ENCODE measurements at regions not wholly inside any gene's neighbourhood (a gene's known extent, or its start where the extent isn't known, plus 50 kb on each side); places are given as distances from the start of the nearest gene placed in this dataset.
"Not testable (repeated sequence)": the region's sequence is repeated elsewhere in the genome, so short reads cannot be mapped to it uniquely, and the experiment has no call there.

DNA sequence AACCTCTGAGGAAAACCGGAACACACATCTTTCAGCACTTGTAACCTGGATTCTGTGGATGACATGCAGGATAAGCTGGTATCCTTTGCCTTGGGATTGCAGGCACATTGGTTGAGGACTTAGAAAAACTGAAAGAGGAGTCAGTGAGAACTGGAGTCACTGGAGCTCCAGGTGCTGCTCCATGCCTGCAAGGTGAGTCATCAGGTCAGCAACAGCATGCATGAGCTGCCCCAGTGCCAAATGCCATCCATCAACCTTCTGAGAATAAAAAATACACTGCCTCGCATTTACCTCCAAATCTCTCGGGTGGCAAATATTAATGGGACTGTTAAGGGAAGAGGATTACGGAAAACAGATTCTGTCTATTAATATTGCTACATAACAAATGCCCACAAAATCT, 729.1 kb downstream of the NTRK3 start:
- DNase-seq: no peak

DNA sequence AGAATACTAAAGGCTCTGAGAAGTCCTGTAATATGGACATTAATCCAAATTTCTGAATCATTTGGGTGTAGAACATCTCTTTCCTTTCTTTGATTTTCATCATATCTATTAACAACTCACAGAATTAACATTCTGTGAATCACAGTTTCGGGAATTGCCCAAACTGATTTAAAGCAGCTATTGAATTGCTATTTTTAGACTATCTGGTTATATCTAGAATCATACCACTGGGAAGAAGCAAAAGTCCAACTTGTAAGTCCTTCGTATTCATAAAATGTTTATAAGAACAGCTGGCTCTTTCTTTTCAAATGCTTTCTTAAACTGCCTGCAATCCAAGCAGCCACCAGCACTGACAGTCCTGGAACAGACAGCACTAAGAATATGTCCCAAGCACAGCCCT, 733.0 kb downstream of the NTRK3 start:
- DNase-seq: no peak

DNA sequence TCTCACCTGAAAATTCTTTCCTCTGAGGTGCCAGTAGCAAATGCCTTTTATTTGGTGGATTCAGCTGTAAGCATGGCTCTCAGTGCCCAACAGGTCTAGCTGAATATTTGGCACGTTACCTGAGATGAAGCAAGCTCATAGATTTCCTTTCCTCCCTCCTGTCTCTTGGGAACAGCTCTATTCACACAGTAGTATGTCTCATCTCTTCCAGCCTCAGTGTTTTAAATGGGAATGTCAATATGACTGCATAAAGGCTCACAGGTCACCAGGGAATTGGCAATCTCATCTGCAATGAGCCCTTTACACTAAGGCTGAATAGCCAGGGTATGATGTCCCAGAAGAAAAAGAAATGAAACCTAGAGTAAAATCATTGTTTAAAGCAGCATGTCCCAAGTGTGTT, 733.5 kb downstream of the NTRK3 start:
- DNase-seq: no peak

DNA sequence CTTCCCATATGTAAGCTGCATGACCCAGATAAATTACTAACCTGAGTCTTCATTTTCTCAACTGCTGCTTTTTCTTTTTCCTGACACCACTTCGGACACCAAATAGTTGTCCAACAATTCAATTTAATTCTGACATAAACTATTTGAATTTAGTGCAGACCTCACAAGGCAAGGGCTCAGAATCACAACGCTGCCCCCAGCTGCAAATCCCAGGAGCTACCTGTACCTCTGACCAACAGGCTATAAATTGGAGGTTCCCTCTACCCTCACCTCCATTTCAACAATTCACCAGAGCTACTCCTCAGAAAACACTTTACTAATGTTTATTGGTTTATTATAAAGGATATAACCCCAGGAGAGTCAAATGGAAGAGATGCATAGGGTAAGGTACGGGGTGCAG, 737.6 kb downstream of the NTRK3 start:
- DNase-seq: no peak

DNA sequence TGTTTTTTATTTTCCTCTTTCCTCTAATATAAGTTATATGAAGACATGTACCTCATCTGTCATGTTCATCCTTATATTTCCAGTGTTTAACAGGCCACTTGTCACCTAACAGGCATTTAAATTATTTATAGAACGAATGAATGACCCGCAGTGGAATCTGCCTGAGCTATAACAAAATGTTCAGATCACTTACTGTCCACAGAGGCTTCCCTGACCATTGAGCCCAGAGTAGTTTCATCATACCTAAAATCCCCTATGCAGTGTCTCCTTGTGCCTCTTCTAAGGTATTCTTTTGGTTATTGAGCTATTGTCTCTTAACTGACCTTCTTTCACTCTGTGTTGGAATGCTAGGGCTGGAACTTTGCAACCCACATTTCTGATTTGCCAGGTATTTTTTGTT, 748.5 kb downstream of the NTRK3 start:
- no peak for DNase-seq

DNA sequence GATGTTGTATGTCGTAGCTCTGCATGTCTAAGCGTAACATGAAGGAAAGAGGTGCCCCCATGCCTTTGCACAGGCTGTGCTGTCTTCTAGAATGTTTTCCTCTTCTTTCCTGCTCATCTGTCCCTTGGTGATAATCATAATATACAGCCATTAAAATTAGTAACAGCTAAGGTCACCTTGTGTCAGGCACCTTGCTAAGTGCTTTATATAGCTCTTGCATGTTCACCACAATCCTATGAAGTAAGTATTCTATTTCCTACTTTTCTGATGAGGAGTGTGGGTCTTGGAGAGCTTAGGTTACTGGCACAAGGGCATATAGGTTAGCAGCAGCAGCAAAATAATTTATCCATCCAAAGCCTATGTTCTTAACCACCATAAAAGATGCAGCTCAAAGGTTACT, 754.4 kb downstream of the NTRK3 start:
- DNase-seq: no peak

DNA sequence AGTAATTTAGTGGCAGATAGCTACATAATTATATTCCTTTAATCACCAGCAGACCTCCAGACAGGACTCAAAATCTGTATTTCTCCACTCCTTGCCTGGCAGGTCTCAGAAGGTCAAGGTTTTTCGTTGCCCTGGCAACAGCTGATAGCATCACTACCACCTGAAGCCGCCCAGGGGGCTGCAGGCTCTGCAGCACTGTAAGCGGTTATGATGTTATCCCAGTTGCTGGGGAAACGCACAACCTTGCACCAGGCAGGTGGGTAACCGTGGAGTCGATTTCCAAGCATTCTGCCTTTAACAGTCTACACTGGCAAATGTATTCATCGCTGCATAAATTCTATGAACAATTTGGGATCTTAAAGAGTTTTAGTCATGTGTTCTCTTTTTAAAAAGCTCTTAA, 756.3 kb downstream of the NTRK3 start:
- DNase-seq: no peak

DNA sequence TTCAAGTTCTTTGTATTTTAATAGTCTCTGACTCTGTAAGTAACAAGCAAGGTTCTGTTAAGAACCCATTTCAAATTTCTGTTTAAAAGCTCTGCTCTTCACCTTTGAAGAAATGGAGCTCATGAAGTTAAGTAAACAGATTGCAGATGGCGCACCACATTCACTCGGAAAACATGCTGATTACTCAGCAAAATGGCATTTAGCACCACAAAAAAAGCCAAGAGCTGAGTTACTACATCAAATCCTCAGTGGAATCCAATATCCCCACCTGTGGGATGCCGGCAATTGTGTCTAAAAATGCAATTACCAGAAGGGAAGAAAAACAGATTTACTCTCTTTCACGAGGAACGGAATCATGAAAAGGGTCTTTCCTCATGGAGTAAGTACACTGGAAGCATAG, 758.0 kb downstream of the NTRK3 start:
- no peak for DNase-seq

DNA sequence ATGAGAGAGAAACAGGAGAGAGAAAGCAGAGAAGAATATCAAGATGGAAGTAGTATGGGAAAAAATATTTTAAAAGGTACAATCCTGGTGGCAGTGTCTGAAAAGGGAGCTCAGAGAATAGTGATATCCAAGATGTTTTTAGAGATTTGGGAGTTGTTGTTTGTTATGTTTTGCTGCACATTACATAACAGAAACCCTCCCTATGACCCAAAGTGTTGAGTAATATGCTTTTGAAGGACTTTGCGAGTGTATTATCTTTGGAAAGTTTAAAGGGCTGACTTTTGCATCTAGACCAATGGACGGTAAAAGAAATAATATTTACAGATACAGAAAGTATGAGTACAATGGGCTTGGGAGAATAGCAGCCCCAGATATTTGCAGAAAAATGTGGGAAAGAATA, 759.7 kb downstream of the NTRK3 start:
- DNase-seq: no peak

DNA sequence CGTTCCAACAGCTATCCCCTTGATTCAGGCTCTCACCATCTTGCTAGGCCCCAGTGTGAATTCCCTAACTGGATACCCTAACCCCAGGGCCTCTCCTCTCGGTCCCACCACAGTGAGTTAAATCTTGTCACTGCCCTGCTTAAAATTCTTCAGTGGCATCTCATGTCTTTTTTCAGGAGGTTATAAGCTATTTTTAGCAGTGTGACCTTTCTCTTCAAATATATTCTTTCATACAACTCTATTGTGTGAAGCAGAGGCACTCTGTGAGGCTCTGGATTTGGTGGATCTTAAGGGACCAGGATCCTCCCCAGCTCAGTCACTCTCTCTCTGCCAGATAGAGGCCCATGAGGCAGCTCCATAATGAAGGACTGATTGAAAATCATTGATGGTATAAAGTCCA, 760.4 kb downstream of the NTRK3 start:
- DNase-seq: no peak

DNA sequence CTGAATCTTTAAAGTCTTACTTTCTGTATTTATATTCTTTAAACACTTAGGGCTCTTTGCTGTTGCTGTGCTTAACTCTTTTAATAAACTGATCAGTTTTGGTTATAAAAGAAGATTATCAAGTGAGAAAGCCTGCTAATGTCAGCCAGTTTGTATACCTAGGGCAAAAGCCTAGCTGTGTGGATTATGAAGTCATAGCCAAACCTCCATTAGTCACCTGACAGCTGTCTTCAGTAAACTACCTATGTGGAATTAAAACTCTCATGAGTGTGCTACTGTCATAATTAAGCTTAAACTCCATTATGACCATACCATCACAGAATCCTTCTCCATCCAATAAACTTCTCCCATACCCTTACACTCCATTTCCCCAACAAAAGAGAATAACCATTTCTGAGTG, 762.7 kb downstream of the NTRK3 start:
- DNase-seq: no peak

DNA sequence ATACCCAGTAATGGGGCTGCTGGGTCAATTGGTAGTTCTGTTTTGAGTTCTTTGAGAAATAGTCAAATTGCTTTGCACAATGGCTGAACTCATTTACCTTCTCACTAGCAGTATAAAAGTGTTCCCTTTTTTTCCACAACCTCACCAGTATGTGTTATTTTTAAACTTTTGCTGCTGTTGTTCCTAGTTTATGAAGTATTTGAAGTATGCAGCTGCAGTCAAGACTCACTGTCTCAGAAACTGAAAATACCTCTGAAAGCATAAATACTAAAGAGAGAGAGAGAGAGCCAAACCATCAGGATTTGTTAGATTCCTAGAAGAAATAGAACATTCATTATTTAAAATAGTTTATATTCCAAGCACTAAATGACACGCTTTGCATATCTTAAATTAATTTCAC, 764.2 kb downstream of the NTRK3 start:
- no peak for DNase-seq

DNA sequence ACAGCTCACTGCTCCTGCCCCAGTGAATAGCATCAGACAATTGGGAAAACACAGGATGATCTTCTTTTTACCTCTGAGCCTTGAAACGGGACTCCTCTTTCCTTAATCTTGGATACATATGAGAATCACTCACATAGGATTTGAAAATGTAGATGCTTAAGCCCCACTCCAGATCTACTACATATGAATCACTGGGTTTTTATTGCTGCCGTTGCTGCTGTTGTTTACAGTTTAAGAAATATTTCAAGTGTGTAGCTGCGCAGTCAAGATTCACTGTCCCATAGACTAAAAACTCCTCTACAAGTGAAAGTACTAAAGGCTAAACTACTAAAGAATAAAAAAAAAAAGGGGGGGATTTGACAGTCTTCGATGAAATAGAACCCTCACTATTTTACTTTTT, 765.9 kb downstream of the NTRK3 start:
- no peak for DNase-seq

DNA sequence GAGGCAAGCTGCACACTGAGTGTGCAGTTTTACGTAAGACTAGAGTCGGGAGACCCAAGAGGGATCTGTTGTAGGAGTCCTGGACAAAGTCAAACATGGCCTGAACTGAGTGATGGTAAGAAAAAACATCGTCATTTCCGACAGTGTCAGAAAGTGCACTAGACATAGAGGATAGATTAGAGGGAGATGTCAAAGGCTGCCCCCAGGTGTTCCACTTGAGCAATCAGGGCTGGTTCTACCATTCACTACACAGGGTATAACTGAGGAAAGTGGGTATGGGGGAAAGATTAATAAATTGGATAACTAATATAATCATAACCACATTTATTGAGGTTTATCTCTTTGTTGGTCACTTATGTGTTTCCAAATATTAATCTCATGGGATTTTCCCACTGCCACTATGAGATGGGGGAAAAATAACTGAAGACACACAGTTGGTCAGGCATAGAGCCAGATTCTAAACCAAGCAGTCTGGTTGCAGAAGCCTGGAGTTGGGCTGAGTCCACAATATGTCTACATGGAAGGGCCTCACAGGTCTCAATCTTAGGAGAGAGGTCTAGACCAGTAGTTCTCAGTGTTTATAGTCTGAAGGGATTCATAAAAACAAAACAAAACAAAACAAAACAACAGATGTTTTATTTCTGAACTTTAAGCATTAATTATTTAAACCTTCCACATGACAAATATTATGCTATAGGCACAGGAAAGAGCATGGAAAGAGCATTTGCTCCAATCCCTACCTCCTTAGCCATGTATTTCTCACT, 766.5 kb downstream of the NTRK3 start:
- DNase-seq: no peak

DNA sequence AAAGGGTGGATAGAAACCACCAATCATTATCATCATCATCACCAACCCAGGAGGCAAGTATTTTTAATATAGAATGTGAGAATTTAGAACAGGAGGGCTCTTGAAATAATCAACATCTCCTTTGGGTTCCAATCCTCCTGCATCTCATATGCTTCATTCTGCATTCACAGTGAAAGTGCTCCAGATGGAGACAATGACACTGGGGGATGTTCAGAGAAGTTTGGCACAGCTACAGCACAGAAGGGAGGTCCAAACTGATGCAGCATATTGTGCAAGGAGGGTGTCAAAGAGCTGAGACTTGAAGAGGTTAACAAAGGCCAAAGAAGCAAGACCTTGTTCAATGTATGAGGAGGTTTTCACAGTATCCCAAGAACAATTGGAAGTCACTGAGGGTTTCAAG, 767.1 kb downstream of the NTRK3 start:
- DNase-seq: no peak

DNA sequence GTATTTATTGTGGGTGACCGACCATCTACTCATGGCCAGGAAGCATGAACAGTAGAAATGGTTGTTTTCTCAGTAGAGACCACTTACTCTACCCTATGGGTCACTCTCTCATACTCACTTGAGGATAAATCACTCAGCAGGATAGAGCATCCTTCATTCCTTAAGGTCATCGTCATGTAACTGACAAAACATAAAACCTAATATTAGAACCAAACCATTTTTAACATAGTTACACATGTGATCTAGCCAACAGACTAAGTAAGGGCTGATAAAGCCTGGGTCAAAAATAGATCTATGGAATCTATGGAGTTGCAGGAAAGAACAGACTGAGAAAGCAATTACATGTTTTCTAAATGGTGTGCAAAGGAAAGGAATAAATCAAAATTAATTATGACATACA, 769.1 kb downstream of the NTRK3 start:
- DNase-seq: no peak

DNA sequence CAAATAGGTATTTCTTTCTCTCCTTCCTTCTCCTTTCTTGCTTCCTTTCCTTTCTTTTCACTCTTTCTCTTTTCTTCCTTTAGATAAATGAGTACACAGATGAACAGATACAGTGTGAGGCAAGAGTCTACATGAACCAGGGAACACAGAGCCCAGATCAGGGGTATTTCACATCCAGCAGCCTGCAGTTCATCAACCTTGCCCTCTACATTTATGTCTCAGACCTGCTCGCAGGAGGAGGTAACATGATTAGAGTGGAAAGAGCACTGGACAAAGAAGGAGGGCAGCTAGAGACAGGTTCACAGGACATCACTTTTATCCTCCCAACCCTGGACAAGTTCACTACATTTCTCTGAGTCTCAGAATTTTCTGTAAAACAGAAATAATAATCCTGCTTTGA, 773.1 kb downstream of the NTRK3 start:
- DNase-seq: no peak

DNA sequence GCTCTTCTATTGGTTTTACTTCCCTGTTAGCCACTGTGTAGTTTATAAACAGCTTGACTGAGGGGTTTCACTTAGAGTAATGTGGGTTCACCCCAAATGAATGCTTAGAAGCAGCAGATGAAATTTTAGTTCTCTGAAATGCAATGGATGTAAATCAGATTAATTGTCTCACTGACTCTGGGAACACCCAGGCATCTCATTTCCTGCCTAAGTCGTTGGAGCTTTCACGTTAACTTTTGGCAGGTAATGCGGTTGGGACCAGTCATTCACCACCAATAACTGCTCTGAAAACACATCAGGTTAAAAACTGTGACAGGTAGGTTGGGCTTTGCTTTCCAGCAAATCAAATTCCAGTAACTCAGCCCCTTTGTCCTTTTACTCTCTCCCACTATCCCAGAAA, 775.4 kb downstream of the NTRK3 start:
- no peak for DNase-seq

DNA sequence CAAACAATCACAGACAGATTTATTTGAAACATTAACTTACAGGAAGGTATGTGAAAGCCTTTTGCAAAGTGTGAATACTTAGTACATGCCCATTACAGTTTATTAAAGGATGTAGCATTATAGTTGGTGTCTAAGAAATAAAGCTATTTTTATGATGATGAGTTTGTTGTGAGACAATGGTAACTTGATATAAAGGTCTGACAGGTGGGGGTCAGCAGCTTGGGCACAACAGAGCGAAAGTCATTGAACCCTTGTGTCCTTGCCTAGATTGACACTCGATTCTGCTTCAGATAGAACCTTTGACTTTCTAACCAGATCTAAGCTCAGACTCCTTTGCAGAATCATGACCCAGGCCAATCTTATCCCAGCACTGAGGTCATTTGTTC, 777.9 kb downstream of the NTRK3 start:
- DNase-seq: no peak

DNA sequence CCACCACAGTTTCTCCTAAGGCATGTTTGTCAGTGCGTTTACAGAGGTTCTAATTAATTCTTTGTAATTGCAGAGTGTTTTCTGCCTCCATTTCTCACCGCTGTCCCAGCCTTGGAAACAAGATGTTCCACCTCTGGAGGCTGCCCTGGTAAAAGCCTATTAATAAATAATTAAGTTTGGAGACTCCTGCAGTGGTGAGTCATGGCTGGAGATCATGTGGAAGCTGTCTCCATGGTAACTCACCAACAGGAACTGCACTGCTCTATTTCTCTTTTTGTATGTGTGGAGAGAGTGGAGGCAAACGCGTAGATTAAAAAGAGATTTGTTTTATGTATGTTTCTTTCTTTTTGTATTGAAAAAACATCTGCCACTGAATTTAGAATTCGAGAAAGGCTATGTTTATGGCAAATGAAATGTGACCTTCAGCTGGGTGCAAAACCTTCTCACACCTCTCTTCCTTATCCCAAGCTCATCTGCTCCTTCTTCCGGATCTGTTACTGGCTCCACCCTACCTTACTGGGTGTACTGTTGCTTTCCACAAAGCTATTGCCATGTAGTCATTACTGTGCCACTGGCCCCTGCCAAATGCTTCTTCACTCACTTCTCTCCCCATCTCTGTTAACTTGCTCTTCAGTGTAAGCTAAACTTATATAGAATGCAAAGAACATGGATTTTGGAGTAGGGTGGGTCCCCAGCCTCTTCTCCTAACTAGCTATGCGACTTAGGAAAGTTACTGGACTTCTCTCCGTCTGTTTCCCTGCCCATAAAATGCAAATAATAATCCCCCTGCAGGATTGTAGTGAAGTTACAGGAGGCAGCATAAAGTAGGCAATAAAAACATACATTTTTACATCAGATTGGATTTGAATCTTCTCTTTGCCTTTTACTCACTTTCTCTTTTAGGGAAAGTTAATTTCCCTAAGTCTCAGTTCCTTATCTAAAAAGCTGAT, 778.5 kb downstream of the NTRK3 start:
- no peak for DNase-seq

DNA sequence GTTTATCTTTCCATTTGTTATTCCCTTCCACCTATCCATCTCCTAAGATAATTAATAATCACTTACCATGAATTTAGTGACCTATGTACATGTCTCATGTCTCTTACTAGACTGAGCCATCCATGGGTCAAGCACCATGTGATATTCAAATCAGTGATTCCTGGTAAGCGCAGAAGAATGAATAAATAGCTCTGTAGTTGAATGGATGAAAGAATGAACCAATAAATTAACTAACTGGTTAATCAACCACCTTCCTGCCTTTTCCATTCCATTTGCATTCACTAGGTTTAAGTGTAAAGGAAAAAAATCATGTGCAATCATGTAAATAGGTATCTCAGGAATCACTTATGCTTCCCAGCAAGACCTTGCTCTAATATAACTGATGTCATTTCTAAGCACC, 779.5 kb downstream of the NTRK3 start:
- DNase-seq: no peak

DNA sequence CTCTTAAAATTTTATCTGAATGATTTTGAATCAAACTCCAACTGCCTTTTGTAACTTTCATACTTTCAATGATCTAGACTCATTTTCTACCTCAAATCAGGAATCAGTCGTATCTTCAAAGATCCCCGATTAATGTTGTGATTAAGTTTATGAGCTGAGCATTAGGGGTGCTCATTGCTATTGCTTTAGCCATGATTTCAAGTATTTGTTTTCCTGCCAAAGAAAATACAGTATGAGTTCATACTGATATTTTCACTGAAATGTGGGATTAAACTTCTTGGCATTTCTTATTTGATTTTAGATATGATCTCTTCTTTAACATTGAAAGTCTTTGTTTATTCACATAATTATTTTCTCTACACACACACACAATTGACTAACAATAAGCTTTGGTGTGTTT, 785.6 kb downstream of the NTRK3 start:
- no peak for DNase-seq

DNA sequence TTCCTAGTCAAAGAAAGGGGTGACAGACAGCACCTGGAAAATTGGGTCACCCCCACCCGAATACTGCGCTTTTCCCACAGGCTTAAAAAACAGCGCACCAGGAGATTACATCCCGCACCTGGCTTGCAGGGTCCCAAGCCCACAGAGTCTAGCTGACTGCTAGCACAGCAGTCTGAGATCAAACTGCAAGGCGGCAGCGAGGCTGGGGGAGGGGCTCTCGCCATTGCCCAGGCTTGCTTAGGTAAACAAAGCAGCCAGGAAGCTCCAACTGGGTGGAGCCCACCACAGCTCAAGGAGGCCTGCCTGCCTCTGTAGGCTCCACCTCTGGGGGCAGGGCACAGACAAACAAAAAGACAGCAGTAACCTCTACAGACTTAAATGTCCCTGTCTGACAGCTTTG, 792.6 kb downstream of the NTRK3 start:
- DNase-seq: not testable (repeated sequence)

DNA sequence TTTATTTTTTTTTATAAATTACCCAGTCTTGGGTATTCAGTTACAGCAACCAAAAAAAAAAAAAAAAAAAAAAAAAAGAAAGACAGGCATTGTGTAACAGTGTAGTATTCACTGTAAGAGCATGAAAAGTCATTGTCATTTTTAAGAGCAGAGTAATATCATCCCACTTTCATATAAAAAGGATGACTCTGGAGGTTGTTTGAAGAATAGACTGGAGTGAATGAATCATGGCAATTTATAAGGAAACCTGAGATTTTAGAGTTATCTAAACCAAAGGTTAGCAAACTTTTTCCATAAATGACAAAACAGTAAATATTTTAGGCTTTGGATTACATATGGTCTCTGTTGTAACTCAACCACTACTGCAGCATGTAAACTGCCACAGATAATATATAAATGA, 794.9 kb downstream of the NTRK3 start:
- DNase-seq: no peak

DNA sequence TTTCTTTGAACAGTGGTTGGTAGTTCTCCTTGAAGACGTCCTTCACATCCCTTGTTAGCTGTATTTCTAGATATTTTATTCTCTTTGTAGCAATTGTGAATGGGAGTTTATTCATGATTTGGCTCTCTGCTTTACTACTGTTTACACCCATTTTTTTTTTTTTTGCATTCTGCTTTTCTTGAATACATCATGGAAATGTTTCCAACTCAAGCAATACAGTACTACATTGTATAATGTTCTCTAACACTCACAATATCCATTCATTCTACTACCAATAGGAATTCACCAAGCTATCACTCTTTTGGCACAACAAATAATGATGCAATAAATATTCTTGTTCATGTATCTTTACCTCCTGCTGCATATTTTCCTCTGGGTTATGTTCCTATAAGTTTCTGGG, 801.7 kb downstream of the NTRK3 start:
- no peak for DNase-seq

Data from stimulated activated CD4-positive, alpha-beta T cell treated with anti-CD3 and anti-CD28 coated beads, Interleukin-2, amount 100 ng/mL, for 24 hours (primary cell).